A549 (cell line): ENCODE measurements at regions not wholly inside any gene's neighbourhood (a gene's known extent, or its start where the extent isn't known, plus 50 kb on each side); places are given as distances from the start of the nearest gene placed in this dataset.

Experiments used
- ATOH8 ChIP-seq: fragments of 250-450 bp; sonication (Bioruptor Pico); IDR thresholded peaks from 2 replicates; pipeline ENCODE4 v1.5.0; 2020; ENCODE audit warnings: low read depth, mild to moderate bottlenecking, moderate library complexity
- CTCF ChIP-seq: fragments of >200 bp; sonication (Bioruptor Twin); formaldehyde crosslinking; IDR thresholded peaks from 3 replicates; pipeline ENCODE4 v1.5.1; 2016
- ELK1 ChIP-seq: fragments of 150-350 bp; IDR thresholded peaks from 2 replicates; pipeline ENCODE4 v1.6.1; 2014; ENCODE audit warnings: low read depth, mild to moderate bottlenecking, low read length
- GATA3 ChIP-seq: IDR thresholded peaks from 2 replicates; pipeline ENCODE4 v1.6.1; 2012; ENCODE audit warnings: borderline replicate concordance
- HMGXB4 ChIP-seq: fragments of 250-450 bp; sonication (Bioruptor Pico); IDR thresholded peaks from 2 replicates; pipeline ENCODE4 v1.5.0; 2021; ENCODE audit warnings: mild to moderate bottlenecking, moderate library complexity, borderline replicate concordance
- JUN ChIP-seq, 2 experiments: fragments of >200 bp; sonication (Bioruptor Twin); formaldehyde crosslinking; IDR thresholded peaks; 2 replicates in 1 of 2; 3 replicates in 1 of 2; pipeline ENCODE4 v1.6.1; 2016 to 2017
- MAFK ChIP-seq: fragments of 450-650 bp; IDR thresholded peaks from 2 replicates; pipeline ENCODE4 v1.6.1; 2014; ENCODE audit not compliant: partially characterized antibody
- MYC ChIP-seq: IDR thresholded peaks from 2 replicates; pipeline ENCODE4 v1.6.1; 2012; ENCODE audit warnings: mild to moderate bottlenecking, inconsistent platforms, low read length, improper control_type of control experiment, borderline replicate concordance
- NPAS2 ChIP-seq: fragments of 250-450 bp; sonication (Bioruptor Pico); IDR thresholded peaks from 2 replicates; pipeline ENCODE4 v1.8.0; 2022; ENCODE audit warnings: mild to moderate bottlenecking, moderate library complexity, borderline replicate concordance
- PBX3 ChIP-seq: IDR thresholded peaks from 2 replicates; pipeline ENCODE4 v1.6.1; 2012
- USF2 ChIP-seq: fragments of 450-650 bp; IDR thresholded peaks from 2 replicates; pipeline ENCODE4 v1.6.1; 2014; ENCODE audit warnings: antibody characterized with exemption

- TF ChIP-seq CTCF (no peak), MYC (no peak), ELK1 (no peak), USF2 (no peak), PBX3 (no peak), GATA3 (no peak), JUN (IDR thresholded peaks at IDR 0.05) (no peak), NPAS2 (no peak), HMGXB4 (no peak), MAFK (no peak), ATOH8 (CRISPR knock-in tag) (no peak)
Measured at GRCh38 chr6:132974122-132974521, 159.8 kb downstream of the RPS12 start.
